IPS DF 6.9 (cell line): ENCODE measurements at regions not wholly inside any gene's neighbourhood (a gene's known extent, or its start where the extent isn't known, plus 50 kb on each side); places are given as distances from the start of the nearest gene placed in this dataset.

ENCODE experiments used
- DNase-seq: peaks from one replicate; pipeline ENCODE4 v3.0.0-alpha.2; 2013; ENCODE audit warnings: low read depth, low spot score
- H3K27ac ChIP-seq: one replicate; pipeline ENCODE4 v1.5.1; 2013; ENCODE audit warnings: low read length, control low read depth
- H3K27me3 ChIP-seq: 2 replicates; pipeline ENCODE4 v1.6.1; 2013; ENCODE audit warnings: mild to moderate bottlenecking, low read length; ENCODE audit not compliant: control insufficient read depth, insufficient read depth
- H3K36me3 ChIP-seq: 2 replicates; pipeline ENCODE4 v1.6.1; 2013; ENCODE audit warnings: low read length; ENCODE audit not compliant: control insufficient read depth, insufficient read depth
- H3K4me1 ChIP-seq: 2 replicates; pipeline ENCODE4 v1.6.1; 2013; ENCODE audit warnings: low read length; ENCODE audit not compliant: control insufficient read depth, insufficient read depth
- H3K4me3 ChIP-seq: 2 replicates; pipeline ENCODE4 v1.5.1; 2013; ENCODE audit warnings: mild to moderate bottlenecking, low read length
- H3K9me3 ChIP-seq: 2 replicates; pipeline ENCODE4 v1.6.1; 2013; ENCODE audit warnings: low read length, inconsistent platforms; ENCODE audit not compliant: control insufficient read depth, insufficient read depth
- WGBS: extraction: QIAGEN DNeasy Blood & Tissue Kit; methylation state at CpG from one replicate; pipeline ENCODE4 v1.1.7; 2013; ENCODE audit warnings: mixed read lengths, missing lambda C conversion rate; ENCODE audit not compliant: insufficient read length, insufficient coverage; 5-methylcytosine and 5-hydroxymethylcytosine counted together

DNA sequence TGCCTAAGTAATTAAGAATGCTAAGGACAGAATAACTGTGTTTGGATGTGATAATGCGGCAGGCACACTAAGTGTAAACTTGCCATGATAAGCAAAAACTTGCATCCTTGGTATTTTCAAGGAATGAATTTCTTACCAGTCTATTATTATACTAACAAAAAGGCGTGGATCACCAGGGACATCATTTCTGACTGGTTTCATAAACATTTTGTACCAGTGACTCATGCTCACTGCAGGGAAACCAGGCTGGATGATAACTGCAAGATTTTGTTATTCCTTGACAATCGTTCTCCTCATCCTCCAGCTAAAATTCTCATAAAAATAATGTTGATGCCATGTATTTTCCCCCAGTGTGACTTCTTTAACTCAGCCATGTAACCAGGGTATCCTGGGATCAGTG is 289.5 kb downstream of the CDCA7 start:
- H3K9me3 ChIP-seq = no peaks in the 10 kb centered on the region
- no peak overlapping the region for H3K27ac ChIP-seq
- no peak overlapping the region for H3K4me3 ChIP-seq
- H3K4me1 ChIP-seq = peaks cover 5% of the 10 kb centered on the region; the same call in 1 of the 2 replicates
- H3K27me3 ChIP-seq = no peaks in the 10 kb centered on the region
- no peaks in the 10 kb centered on the region for H3K36me3 ChIP-seq
- no peak for DNase-seq
- no CpG with 5 or more reads among the region's 3 CpGs for WGBS

DNA sequence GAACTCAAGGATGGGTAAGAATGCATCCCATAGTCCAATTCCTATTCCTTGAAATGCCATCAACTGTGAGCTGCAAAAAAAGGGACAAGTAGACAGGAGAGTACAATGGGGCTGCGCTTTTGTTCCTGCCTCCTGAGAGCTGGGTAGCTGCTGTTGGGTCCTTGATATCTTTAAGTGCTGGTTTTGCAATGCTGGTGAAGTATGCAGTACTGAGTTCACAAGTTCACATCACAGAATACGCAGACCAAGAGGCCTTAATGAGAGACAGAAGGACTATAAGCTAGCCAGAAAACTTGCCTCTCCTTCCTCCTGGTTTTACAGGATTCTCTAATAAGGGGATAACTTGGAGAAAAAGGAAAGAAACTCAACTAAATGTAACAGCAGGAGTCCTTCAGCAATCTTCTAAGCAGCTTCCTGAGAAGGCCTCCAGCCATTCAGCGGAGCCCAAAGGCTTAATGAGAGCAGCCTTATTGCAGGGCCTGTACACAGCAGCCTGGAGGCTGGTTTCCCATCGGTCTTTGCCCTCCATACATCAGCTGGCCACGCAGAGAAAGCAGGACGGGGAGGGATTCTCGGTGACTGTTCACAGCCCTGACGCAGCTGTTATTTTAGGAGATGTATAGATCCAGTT is 293.1 kb downstream of the CDCA7 start:
- no CpG with 5 or more reads among the region's 8 CpGs for WGBS
- DNase-seq = no peak
- H3K27me3 ChIP-seq = no peaks in the 10 kb centered on the region
- H3K4me3 ChIP-seq = no peak overlapping the region
- H3K9me3 ChIP-seq = no peaks in the 10 kb centered on the region
- H3K27ac ChIP-seq = no peak overlapping the region
- no peaks in the 10 kb centered on the region for H3K4me1 ChIP-seq
- H3K36me3 ChIP-seq = no peaks in the 10 kb centered on the region

DNA sequence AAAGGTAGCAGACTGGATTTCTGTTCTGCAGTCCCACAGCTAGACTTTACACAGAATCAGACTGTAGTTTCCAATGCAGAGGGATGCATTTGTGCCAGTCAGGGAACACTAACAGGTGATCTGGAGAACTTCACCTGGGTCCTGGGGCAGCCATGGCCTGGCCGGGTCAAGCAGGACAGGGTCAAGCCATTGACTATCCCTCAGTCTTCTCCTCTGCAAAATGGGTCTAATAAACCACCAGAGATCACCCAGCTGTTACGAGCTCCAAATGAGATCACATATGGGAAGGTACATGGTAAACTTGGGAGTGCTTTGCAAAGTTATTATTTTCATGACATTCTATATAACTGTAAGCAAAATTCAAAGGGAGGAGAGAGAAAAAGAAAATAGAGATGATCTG is 294.1 kb downstream of the CDCA7 start:
- no peak overlapping the region for H3K27ac ChIP-seq
- no peaks in the 10 kb centered on the region for H3K4me1 ChIP-seq
- H3K4me3 ChIP-seq = no peak overlapping the region
- H3K9me3 ChIP-seq = no peaks in the 10 kb centered on the region
- no peak for DNase-seq
- H3K36me3 ChIP-seq = no peaks in the 10 kb centered on the region
- no CpG with 5 or more reads among the region's 2 CpGs for WGBS
- H3K27me3 ChIP-seq = no peaks in the 10 kb centered on the region

DNA sequence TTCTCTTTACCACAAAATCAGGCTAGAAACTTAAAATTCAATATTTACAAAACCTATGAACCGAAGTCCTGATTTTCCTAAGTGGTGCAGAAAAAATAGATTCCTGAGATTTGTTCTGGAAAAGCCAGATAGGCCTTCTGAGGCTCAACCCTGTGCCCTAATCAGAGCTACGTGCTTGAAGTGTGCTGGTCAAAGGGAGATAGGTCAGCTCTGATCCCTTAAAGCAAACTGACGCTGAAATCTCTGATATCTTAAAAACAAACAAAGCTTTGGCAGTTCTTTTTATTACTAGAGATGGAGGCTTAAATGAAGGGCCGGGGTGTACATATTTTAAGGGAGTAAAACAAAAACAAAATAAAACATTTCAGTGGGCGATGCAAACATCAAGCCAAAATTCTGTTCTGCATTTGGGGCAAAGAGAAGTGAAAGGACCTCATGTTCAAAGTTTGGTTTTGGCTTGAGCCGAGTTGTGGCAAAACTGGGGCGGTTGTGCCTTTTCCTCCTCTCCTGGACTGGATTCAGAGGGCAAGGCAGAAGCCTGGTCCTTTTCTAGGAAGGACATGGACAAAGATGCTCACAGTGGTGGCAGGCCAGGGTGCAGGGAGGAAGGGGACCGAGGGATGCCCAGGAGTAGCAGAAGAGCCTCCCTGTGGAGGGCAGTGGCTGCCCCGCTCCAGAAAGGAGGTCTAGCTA is 295.0 kb downstream of the CDCA7 start:
- no peak overlapping the region for H3K27ac ChIP-seq

DNA sequence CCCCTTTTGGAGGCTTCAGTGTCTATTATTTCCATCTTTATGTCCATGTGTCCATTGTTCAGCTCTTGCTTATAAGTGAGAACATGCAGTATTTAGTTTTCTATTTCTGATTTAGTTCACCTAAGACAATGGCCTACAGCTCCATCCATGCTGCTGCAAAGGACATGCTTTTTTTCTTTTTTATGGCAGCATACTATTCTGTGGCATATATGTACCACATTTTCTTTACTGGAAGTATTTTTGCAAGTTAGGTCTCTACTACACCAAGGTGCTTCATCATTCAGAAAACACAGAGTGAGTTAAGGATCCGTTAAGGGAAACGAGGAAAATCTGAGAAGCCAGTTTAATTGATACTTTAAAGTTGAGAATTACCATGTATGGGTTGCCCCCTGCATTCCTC is 297.2 kb downstream of the CDCA7 start:
- Histone ChIP-seq H3K27ac (no peak overlapping the region), H3K27me3 (no peaks in the 10 kb centered on the region), H3K4me1 (peaks cover 2% of the 10 kb centered on the region; the same call in 1 of the 2 replicates), H3K36me3 (no peaks in the 10 kb centered on the region), H3K9me3 (no peaks in the 10 kb centered on the region), H3K4me3 (no peak overlapping the region)
- no CpG with 5 or more reads among the region's 2 CpGs for WGBS
- DNase-seq = no peak

More for the DNA sequence above, 295.0 kb downstream of the CDCA7 start:
- no peak for DNase-seq
- Histone ChIP-seq H3K4me1 (peaks cover 2% of the 10 kb centered on the region; the same call in 1 of the 2 replicates), H3K9me3 (no peaks in the 10 kb centered on the region), H3K27me3 (no peaks in the 10 kb centered on the region), H3K36me3 (no peaks in the 10 kb centered on the region), H3K4me3 (no peak overlapping the region)
- no CpG with 5 or more reads among the region's 9 CpGs for WGBS

DNA sequence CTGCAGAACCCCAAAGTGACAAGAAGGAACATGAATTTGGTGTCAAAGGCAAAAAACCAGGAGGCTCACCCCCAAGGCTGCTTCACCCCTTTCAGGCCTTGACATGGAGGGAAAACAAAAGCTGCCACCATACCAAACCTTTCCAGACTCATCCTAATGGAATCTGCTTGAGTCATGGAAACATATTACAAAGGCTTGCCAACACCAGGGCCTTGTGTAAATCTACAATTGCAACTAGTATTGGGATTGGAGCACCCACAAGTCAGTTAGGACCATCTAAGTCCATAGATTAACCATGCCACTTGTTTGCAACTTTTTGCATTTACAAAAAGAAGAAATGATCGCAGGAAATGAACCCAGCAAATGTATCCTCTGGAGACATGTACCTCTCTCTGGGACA is 297.6 kb downstream of the CDCA7 start:
- peaks cover 2% of the 10 kb centered on the region; the same call in 1 of the 2 replicates for H3K4me1 ChIP-seq
- no peaks in the 10 kb centered on the region for H3K27me3 ChIP-seq
- no peaks in the 10 kb centered on the region for H3K9me3 ChIP-seq
- WGBS = no CpG with 5 or more reads among the region's 1 CpG
- no peak overlapping the region for H3K27ac ChIP-seq
- no peak for DNase-seq
- H3K36me3 ChIP-seq = no peaks in the 10 kb centered on the region
- no peak overlapping the region for H3K4me3 ChIP-seq

DNA sequence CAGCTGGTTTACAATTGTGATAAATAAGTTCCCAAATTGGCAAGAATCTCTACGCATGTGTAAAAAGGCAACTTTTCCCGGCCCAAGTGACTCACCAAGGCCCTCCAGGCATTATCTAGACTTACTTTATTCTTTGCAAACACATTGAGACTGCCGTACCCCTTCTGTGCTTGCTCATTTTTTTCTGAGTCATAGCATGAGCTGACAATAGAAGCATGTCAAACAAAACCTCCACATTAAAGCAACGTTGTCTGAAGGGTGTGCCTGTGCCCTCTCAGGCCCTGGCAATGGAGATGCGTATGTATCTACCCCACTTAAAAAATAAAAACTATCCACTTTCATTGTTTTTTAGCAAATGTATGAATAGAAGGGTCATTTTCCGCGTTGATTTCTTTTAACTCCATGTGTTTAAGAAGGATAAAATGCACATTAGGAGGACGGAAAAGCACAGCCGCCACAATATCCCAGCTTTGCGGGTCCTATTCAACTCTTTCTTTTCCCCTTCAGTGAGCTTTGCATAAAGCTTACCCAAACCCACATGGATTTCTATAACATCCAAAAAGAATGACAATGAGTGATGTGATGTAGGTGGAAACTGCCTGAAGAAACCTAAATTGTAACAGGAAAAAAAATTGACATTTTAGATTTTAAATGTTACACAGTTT is 298.2 kb downstream of the CDCA7 start:
- H3K27ac ChIP-seq = no peak overlapping the region
- H3K27me3 ChIP-seq = no peaks in the 10 kb centered on the region
- H3K9me3 ChIP-seq = no peaks in the 10 kb centered on the region
- peaks cover 2% of the 10 kb centered on the region; the same call in 1 of the 2 replicates for H3K4me1 ChIP-seq
- no peaks in the 10 kb centered on the region for H3K36me3 ChIP-seq
- WGBS = no CpG with 5 or more reads among the region's 10 CpGs
- no peak for DNase-seq
- no peak overlapping the region for H3K4me3 ChIP-seq

- WGBS = no CpG with 5 or more reads among the region's 6 CpGs
- H3K9me3 ChIP-seq = no peaks in the 10 kb centered on the region
- no peaks in the 10 kb centered on the region for H3K27me3 ChIP-seq
- no peak for DNase-seq
- H3K4me3 ChIP-seq = no peak overlapping the region
- H3K27ac ChIP-seq = no peak overlapping the region
- H3K4me1 ChIP-seq = peaks cover 2% of the 10 kb centered on the region; the same call in 1 of the 2 replicates
- no peaks in the 10 kb centered on the region for H3K36me3 ChIP-seq
Observed at GRCh38 chr2:173653432-173653805, 298.7 kb downstream of the CDCA7 start.

DNA sequence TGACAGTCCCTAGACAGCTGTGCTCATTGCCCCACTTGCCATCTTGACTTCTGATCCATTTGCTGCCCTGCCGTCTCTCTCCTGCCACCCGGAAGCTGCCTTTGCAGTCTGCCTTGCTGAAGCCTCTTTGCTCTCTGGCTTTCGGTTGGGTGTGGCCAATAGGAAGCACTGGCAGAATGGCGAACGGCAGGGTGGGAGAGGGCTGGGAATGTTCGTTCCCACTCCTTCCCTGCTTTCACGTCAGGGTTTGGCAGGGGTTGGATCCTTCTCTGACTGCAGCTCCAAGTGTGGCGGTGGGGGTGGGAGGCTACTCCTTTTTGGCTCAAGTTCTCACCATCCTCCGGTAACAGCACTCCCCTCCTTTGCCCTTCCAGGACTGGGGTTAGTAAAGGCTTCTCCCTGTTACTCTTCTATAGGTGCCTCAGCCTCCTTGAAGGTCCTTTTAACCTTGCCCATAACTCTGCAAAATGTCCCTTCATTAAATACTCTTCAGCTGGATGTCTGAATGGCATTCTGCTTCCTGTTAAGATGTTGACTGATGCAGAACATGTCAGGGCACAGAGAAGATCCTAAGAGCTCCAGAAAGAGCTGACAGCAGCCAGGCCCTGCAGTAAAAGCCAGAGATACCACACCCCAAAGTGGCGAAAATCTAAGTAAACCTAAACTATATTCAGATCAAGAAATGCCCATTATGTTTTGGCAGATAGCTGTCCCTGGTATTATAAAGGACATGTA is 299.7 kb downstream of the CDCA7 start:
- Histone ChIP-seq H3K36me3 (no peaks in the 10 kb centered on the region), H3K4me1 (peaks cover 2% of the 10 kb centered on the region; the same call in 1 of the 2 replicates), H3K27me3 (no peaks in the 10 kb centered on the region), H3K9me3 (no peaks in the 10 kb centered on the region), H3K27ac (no peak overlapping the region), H3K4me3 (no peak overlapping the region)
- WGBS = no CpG with 5 or more reads among the region's 10 CpGs
- DNase-seq = no peak

- no peaks in the 10 kb centered on the region for H3K36me3 ChIP-seq
- H3K4me3 ChIP-seq = no peak overlapping the region
- H3K27me3 ChIP-seq = no peaks in the 10 kb centered on the region
- DNase-seq = no peak
- peaks cover 2% of the 10 kb centered on the region; the same call in 1 of the 2 replicates for H3K4me1 ChIP-seq
- H3K27ac ChIP-seq = no peak overlapping the region
- no CpG with 5 or more reads among the region's 5 CpGs for WGBS
- H3K9me3 ChIP-seq = no peaks in the 10 kb centered on the region
Observed at GRCh38 chr2:173654896-173655265, 300.2 kb downstream of the CDCA7 start.
